Ovary (tissue), 3 donors: ENCODE measurements at regions not wholly inside any gene's neighbourhood (a gene's known extent, or its start where the extent isn't known, plus 50 kb on each side); places are given as distances from the start of the nearest gene placed in this dataset.

Experiments
- EP300 ChIP-seq: sonication (generic); formaldehyde crosslinking; IDR thresholded peaks from one replicate; pipeline ENCODE4 v1.6.1; 2017; ENCODE audit warnings: antibody characterized with exemption
- POLR2A ChIP-seq: fragments of 450-650 bp; IDR thresholded peaks from one replicate; pipeline ENCODE4 v1.6.1; 2017; ENCODE audit warnings: antibody characterized with exemption, mild to moderate bottlenecking, moderate library complexity
- TF ChIP-seq, protein P1 (sequence below), 3 donors: fragments of 450-650 bp in 2 of 3; fragments of 200-600 bp in 1 of 3; IDR thresholded peaks; one replicate each; pipeline versions ENCODE4 v1.5.1 to v1.8.0; 2016 to 2022; ENCODE audit warnings: antibody characterized with exemption in 3 of 3, mild to moderate bottlenecking in 1 of 3
- donor health status: DM: no; HTN: no; CAD: no.

DNA sequence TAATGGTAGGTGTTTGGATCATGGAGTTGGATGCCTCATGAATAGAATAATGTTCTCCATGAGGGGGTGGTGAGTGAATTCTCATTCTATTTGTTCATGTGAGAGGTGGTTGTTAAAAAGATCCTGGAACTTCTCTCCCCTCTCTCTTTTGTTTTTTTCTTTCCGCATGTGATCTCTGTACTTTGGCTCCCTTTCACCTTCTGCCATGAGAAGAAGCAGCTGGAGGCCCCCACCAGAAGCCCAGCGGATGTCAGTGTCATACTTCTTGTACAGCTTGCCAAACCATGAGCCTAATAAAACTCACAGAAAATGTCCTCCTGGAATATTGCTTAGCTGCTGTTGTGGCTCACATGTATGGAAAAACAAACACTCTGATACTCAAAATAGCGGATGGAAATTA lies 1212.3 kb upstream of the NCAM2 start:
- TF ChIP-seq, protein P1, sequence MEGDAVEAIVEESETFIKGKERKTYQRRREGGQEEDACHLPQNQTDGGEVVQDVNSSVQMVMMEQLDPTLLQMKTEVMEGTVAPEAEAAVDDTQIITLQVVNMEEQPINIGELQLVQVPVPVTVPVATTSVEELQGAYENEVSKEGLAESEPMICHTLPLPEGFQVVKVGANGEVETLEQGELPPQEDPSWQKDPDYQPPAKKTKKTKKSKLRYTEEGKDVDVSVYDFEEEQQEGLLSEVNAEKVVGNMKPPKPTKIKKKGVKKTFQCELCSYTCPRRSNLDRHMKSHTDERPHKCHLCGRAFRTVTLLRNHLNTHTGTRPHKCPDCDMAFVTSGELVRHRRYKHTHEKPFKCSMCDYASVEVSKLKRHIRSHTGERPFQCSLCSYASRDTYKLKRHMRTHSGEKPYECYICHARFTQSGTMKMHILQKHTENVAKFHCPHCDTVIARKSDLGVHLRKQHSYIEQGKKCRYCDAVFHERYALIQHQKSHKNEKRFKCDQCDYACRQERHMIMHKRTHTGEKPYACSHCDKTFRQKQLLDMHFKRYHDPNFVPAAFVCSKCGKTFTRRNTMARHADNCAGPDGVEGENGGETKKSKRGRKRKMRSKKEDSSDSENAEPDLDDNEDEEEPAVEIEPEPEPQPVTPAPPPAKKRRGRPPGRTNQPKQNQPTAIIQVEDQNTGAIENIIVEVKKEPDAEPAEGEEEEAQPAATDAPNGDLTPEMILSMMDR (IDR thresholded peaks at IDR 0.05): no peak
- TF ChIP-seq POLR2A: no peak
- TF ChIP-seq EP300: no peak
